HEK293 (cell line): ENCODE measurements at regions not wholly inside any gene's neighbourhood (a gene's known extent, or its start where the extent isn't known, plus 50 kb on each side); places are given as distances from the start of the nearest gene placed in this dataset.

Source experiments
- CTCF ChIA-PET: fragments of 350-600 bp; formaldehyde crosslinking; extraction: SDS; loops from one replicate; lab custom pipeline; 2021; ENCODE audit warnings: antibody characterized with exemption; lab: Yijun Ruan, JAX
- POLR2A ChIA-PET: fragments of 300-600 bp; formaldehyde crosslinking; extraction: SDS; loops from one replicate; lab custom pipeline; 2020; ENCODE audit warnings: antibody characterized with exemption, inconsistent platforms; lab: Yijun Ruan, JAX
- H3K27ac ChIP-seq: fragments of 200-500 bp; sonication (Bioruptor generic); 2 replicates; pipeline ENCODE4 v1.5.1; 2014; ENCODE audit warnings: low read depth, low read length, control low read depth, inconsistent platforms; ENCODE audit errors: extremely low read depth
- H3K36me3 ChIP-seq, 2 experiments: fragments of 200-500 bp in 1 of 2; sonication (Bioruptor generic) in 1 of 2; 1 replicate in 1 of 2; 2 replicates in 1 of 2; pipeline ENCODE4 v1.5.1; 2014 to 2017; ENCODE audit warnings: inconsistent platforms in 2 of 2, low read length in 2 of 2; ENCODE audit not compliant: control insufficient read depth in 2 of 2, insufficient read depth in 1 of 2
- H3K4me1 ChIP-seq: fragments of 200-500 bp; sonication (Bioruptor generic); 2 replicates; pipeline ENCODE4 v1.5.1; 2014; ENCODE audit warnings: mild to moderate bottlenecking, low read length, inconsistent platforms; ENCODE audit not compliant: control insufficient read depth, insufficient read depth
- H3K4me3 ChIP-seq: 2 replicates; pipeline ENCODE4 v1.5.1; 2011; ENCODE audit warnings: low read depth, mild to moderate bottlenecking, control low read depth, low read length, moderate library complexity
- H3K9me3 ChIP-seq: fragments of 200-500 bp; sonication (Bioruptor generic); 2 replicates; pipeline ENCODE4 v1.5.1; 2014; ENCODE audit warnings: low read depth, low read length, inconsistent platforms; ENCODE audit not compliant: control insufficient read depth, insufficient read depth
- BCL11A ChIP-seq: fragments of 450-650 bp; formaldehyde crosslinking; IDR thresholded peaks from 2 replicates; pipeline ENCODE4 v1.5.1; 2016; ENCODE audit warnings: low read depth, missing biosample characterization, missing genetic modification characterization
- BCL11B ChIP-seq: fragments of 450-650 bp; formaldehyde crosslinking; IDR thresholded peaks from 2 replicates; pipeline ENCODE4 v1.5.1; 2016; ENCODE audit warnings: low read depth, missing biosample characterization, missing genetic modification characterization
- IKZF3 ChIP-seq: fragments of 450-650 bp; IDR thresholded peaks from 2 replicates; pipeline ENCODE4 v1.5.0; 2018; ENCODE audit warnings: missing biosample characterization, mild to moderate bottlenecking, missing genetic modification characterization, moderate library complexity
- KLF1 ChIP-seq: fragments of 450-650 bp; formaldehyde crosslinking; IDR thresholded peaks from 2 replicates; pipeline ENCODE4 v1.5.1; 2016; ENCODE audit warnings: missing biosample characterization, missing genetic modification characterization
- KLF9 ChIP-seq: fragments of 450-650 bp; formaldehyde crosslinking; IDR thresholded peaks from 2 replicates; pipeline ENCODE4 v1.5.1; 2016; ENCODE audit warnings: missing biosample characterization, missing genetic modification characterization, low read depth
- PRDM10 ChIP-seq: fragments of 450-650 bp; formaldehyde crosslinking; IDR thresholded peaks from 2 replicates; pipeline ENCODE4 v1.5.1; 2016; ENCODE audit warnings: missing biosample characterization, missing genetic modification characterization
- PRDM4 ChIP-seq: fragments of 450-650 bp; formaldehyde crosslinking; IDR thresholded peaks from 2 replicates; pipeline ENCODE4 v1.5.1; 2017; ENCODE audit warnings: missing biosample characterization, missing genetic modification characterization
- REST ChIP-seq: fragments of 450-650 bp; formaldehyde crosslinking; IDR thresholded peaks from 2 replicates; pipeline ENCODE4 v1.5.1; 2016; ENCODE audit warnings: missing biosample characterization, missing genetic modification characterization
- ZFP41 ChIP-seq: fragments of 450-650 bp; formaldehyde crosslinking; IDR thresholded peaks from 2 replicates; pipeline ENCODE4 v1.5.1; 2016; ENCODE audit warnings: missing biosample characterization, missing genetic modification characterization, borderline replicate concordance
- ZNF133 ChIP-seq: fragments of 450-650 bp; formaldehyde crosslinking; IDR thresholded peaks from 2 replicates; pipeline ENCODE4 v1.5.1; 2016; ENCODE audit warnings: missing biosample characterization, missing genetic modification characterization
- ZNF175 ChIP-seq: fragments of 450-650 bp; formaldehyde crosslinking; IDR thresholded peaks from 2 replicates; pipeline ENCODE4 v1.5.1; 2016; ENCODE audit warnings: missing biosample characterization, missing genetic modification characterization
- ZNF202 ChIP-seq: fragments of 450-650 bp; formaldehyde crosslinking; IDR thresholded peaks from 2 replicates; pipeline ENCODE4 v1.5.1; 2016; ENCODE audit warnings: missing biosample characterization, missing genetic modification characterization, borderline replicate concordance
- ZNF239 ChIP-seq: fragments of 450-650 bp; formaldehyde crosslinking; IDR thresholded peaks from 2 replicates; pipeline ENCODE4 v1.5.1; 2016; ENCODE audit warnings: missing biosample characterization, missing genetic modification characterization
- ZNF341 ChIP-seq: fragments of 450-650 bp; formaldehyde crosslinking; IDR thresholded peaks from 2 replicates; pipeline ENCODE4; 2016; ENCODE audit warnings: low read depth, missing biosample characterization, missing genetic modification characterization
- ZNF354C ChIP-seq: fragments of 450-650 bp; formaldehyde crosslinking; IDR thresholded peaks from 2 replicates; pipeline ENCODE4 v1.5.1; 2016; ENCODE audit warnings: missing biosample characterization, missing genetic modification characterization, low read depth, borderline replicate concordance
- ZNF391 ChIP-seq: fragments of 450-650 bp; formaldehyde crosslinking; IDR thresholded peaks from 2 replicates; pipeline ENCODE4 v1.5.1; 2016; ENCODE audit warnings: low read depth, missing biosample characterization, missing genetic modification characterization, borderline replicate concordance
- ZNF473 ChIP-seq: fragments of 450-650 bp; formaldehyde crosslinking; IDR thresholded peaks from 2 replicates; pipeline ENCODE4 v1.5.1; 2017; ENCODE audit warnings: missing biosample characterization, missing genetic modification characterization
- ZNF510 ChIP-seq: fragments of 450-650 bp; formaldehyde crosslinking; IDR thresholded peaks from 2 replicates; pipeline ENCODE4 v1.5.1; 2018; ENCODE audit warnings: mild to moderate bottlenecking, missing genetic modification characterization, missing biosample characterization; ENCODE audit not compliant: insufficient replicate concordance
- ZNF596 ChIP-seq: fragments of 450-650 bp; IDR thresholded peaks from 2 replicates; pipeline ENCODE4 v1.5.0; 2018; ENCODE audit warnings: missing biosample characterization, mild to moderate bottlenecking, missing genetic modification characterization, moderate library complexity
- ZNF610 ChIP-seq: fragments of 450-650 bp; formaldehyde crosslinking; IDR thresholded peaks from 2 replicates; pipeline ENCODE4 v1.5.1; 2016; ENCODE audit warnings: missing biosample characterization, missing genetic modification characterization, borderline replicate concordance
- ZNF624 ChIP-seq: fragments of 450-650 bp; formaldehyde crosslinking; IDR thresholded peaks from 2 replicates; pipeline ENCODE4 v1.5.1; 2017; ENCODE audit warnings: missing biosample characterization, missing genetic modification characterization
- ZNF660 ChIP-seq: fragments of 450-650 bp; IDR thresholded peaks from 2 replicates; pipeline ENCODE4 v1.5.1; 2018; ENCODE audit warnings: missing biosample characterization, mild to moderate bottlenecking, missing genetic modification characterization
- ZNF664 ChIP-seq: fragments of 450-650 bp; formaldehyde crosslinking; IDR thresholded peaks from 2 replicates; pipeline ENCODE4 v1.5.1; 2016; ENCODE audit warnings: missing biosample characterization, missing genetic modification characterization

GRCh38 chr20:20892328-20892727 is 179.9 kb upstream of the RALGAPA2 start:
- no peak for TF ChIP-seq IKZF3 (tag by site-specific recombination)
- no peak for TF ChIP-seq ZNF610 (tag by site-specific recombination)
- no peak for TF ChIP-seq ZNF202
- TF ChIP-seq ZNF239 (tag by site-specific recombination) = no peak
- no peak for TF ChIP-seq KLF1 (tag by site-specific recombination)
- TF ChIP-seq PRDM4 (tag by site-specific recombination) = no peak
- no peak for TF ChIP-seq ZNF510
- no peak for TF ChIP-seq ZNF133 (tag by site-specific recombination)
- TF ChIP-seq ZNF664 (tag by site-specific recombination) = no peak
- TF ChIP-seq KLF9 (tag by site-specific recombination) = no peak
- TF ChIP-seq ZNF624 (tag by site-specific recombination) = no peak
- TF ChIP-seq BCL11A (tag by site-specific recombination) = no peak
- no peak for TF ChIP-seq ZNF660 (tag by site-specific recombination)
- no peak for TF ChIP-seq ZNF341 (tag by site-specific recombination)
- no peak for TF ChIP-seq ZNF473 (tag by site-specific recombination)
- no peak for TF ChIP-seq PRDM10 (tag by site-specific recombination)
- no peak for TF ChIP-seq BCL11B (tag by site-specific recombination)
- POLR2A ChIA-PET = no interaction called here
- H3K36me3 ChIP-seq = no peaks in the 10 kb centered on the region
- CTCF ChIA-PET = interaction anchor here (0.8 to 2.1 kb wide), 2 partner anchors 32 to 94 kb away, joined by 3 to 9 read pairs; no protein-coding TSS in a partner anchor
- H3K4me3 ChIP-seq = no peak overlapping the region
- H3K4me1 ChIP-seq = peaks cover 2% of the 10 kb centered on the region; the same call in 1 of the 2 replicates
- H3K27ac ChIP-seq = no peak overlapping the region
- H3K9me3 ChIP-seq = no peaks in the 10 kb centered on the region

GRCh38 chr20:20890751-20891150 is 178.3 kb upstream of the RALGAPA2 start:
- Histone ChIP-seq H3K4me3 (no peak overlapping the region), H3K4me1 (no peaks in the 10 kb centered on the region), H3K9me3 (no peaks in the 10 kb centered on the region), H3K27ac (no peak overlapping the region), H3K36me3 (no peaks in the 10 kb centered on the region)
- ChIA-PET POLR2A (no interaction called here), CTCF (interaction anchor here (1.4 kb wide), 1 partner anchor 30 kb away, joined by 6 read pairs; no protein-coding TSS in a partner anchor)
- TF ChIP-seq REST (tag by site-specific recombination) (no peak), ZNF175 (tag by site-specific recombination) (no peak), ZNF596 (no peak), ZNF133 (tag by site-specific recombination) (no peak), ZNF391 (tag by site-specific recombination) (no peak), ZNF354C (tag by site-specific recombination) (no peak), ZFP41 (tag by site-specific recombination) (no peak)
